ENCODE measurements at regions not wholly inside any gene's neighbourhood (a gene's known extent, or its start where the extent isn't known, plus 50 kb on each side); places are given as distances from the start of the nearest gene placed in this dataset.

DNA sequence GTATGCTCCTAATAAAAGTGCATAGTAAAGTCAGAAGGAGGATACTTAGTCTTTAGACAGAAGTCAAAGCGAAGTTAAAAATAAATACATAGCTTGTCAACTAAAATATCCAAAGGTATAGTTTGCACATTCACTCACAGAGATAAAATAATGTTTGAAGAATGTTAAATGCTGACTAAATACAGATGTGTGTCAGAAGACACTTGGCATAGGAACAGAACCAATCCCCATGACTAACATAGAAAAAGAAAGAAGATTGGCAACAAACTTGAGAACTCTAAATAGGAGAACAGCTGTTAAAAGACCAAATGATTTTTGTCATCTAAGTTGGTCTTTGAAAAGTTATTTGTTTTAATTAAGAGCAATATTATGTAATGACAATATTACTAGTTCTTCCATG is 1172.1 kb upstream of the RAG2 start:
- Histone ChIP-seq H3K4me3 (no peak overlapping the region), H3K36me3 (no peaks in the 10 kb centered on the region), H3K27ac (no peak overlapping the region), H3K27me3 (no peaks in the 10 kb centered on the region), H3K9me3 (peaks cover 0 to 6% (median 0%) of the 10 kb centered on the region in 4 donors), H3K4me1 (no peaks in the 10 kb centered on the region)
- TF ChIP-seq EP300 (IDR thresholded peaks at IDR 0.05) (no peak), POLR2A (IDR thresholded peaks at IDR 0.05) (no peak), POLR2AphosphoS5 (IDR thresholded peaks at IDR 0.05) (no peak)
- TF ChIP-seq, protein P1, sequence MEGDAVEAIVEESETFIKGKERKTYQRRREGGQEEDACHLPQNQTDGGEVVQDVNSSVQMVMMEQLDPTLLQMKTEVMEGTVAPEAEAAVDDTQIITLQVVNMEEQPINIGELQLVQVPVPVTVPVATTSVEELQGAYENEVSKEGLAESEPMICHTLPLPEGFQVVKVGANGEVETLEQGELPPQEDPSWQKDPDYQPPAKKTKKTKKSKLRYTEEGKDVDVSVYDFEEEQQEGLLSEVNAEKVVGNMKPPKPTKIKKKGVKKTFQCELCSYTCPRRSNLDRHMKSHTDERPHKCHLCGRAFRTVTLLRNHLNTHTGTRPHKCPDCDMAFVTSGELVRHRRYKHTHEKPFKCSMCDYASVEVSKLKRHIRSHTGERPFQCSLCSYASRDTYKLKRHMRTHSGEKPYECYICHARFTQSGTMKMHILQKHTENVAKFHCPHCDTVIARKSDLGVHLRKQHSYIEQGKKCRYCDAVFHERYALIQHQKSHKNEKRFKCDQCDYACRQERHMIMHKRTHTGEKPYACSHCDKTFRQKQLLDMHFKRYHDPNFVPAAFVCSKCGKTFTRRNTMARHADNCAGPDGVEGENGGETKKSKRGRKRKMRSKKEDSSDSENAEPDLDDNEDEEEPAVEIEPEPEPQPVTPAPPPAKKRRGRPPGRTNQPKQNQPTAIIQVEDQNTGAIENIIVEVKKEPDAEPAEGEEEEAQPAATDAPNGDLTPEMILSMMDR (IDR thresholded peaks at IDR 0.05): no peak
- no peak for DNase-seq
- intact Hi-C loops (cut with DNase I; ENCODE audit: low total_unique reads): no loop called here
- 46 to 82% (median 68%) methylated on average over 1 of the region's 1 CpG for WGBS, 5 donors

GRCh38 chr11:37762079-37762478 is 1164.0 kb upstream of the RAG2 start:
- Histone ChIP-seq H3K4me3 (no peak overlapping the region), H3K36me3 (no peaks in the 10 kb centered on the region), H3K9me3 (peaks cover 0 to 10% (median 0%) of the 10 kb centered on the region in 4 donors), H3K27ac (no peak overlapping the region), H3K27me3 (no peaks in the 10 kb centered on the region), H3K4me1 (no peaks in the 10 kb centered on the region)
- 83 to 89% (median 87%) methylated on average over 3 of the region's 3 CpGs for WGBS, 5 donors
- DNase-seq: no peak
- intact Hi-C loops (cut with DNase I; ENCODE audit: low total_unique reads): no loop called here
- TF ChIP-seq, protein P1 (IDR thresholded peaks at IDR 0.05): no peak
- TF ChIP-seq POLR2A (IDR thresholded peaks at IDR 0.05): no peak
- TF ChIP-seq EP300 (IDR thresholded peaks at IDR 0.05): no peak
- TF ChIP-seq POLR2AphosphoS5 (IDR thresholded peaks at IDR 0.05): no peak

GRCh38 chr11:37755521-37755920 is 1157.5 kb upstream of the RAG2 start:
- intact Hi-C loops (cut with DNase I; ENCODE audit: low total_unique reads): no loop called here
- WGBS, 5 donors: 73 to 94% (median 81%) methylated on average over 1 of the region's 1 CpG
- no peak overlapping the region for H3K27ac ChIP-seq
- no peak for DNase-seq
- H3K4me3 ChIP-seq: no peak overlapping the region
- no peak for TF ChIP-seq EP300 (IDR thresholded peaks at IDR 0.05)
- no peak for TF ChIP-seq POLR2AphosphoS5 (IDR thresholded peaks at IDR 0.05)
- TF ChIP-seq, protein P1 (IDR thresholded peaks at IDR 0.05): no peak
- TF ChIP-seq POLR2A (IDR thresholded peaks at IDR 0.05): no peak
- H3K27me3 ChIP-seq: no peaks in the 10 kb centered on the region
- H3K9me3 ChIP-seq: no peaks in the 10 kb centered on the region
- no peaks in the 10 kb centered on the region for H3K36me3 ChIP-seq
- H3K4me1 ChIP-seq: no peaks in the 10 kb centered on the region

DNA sequence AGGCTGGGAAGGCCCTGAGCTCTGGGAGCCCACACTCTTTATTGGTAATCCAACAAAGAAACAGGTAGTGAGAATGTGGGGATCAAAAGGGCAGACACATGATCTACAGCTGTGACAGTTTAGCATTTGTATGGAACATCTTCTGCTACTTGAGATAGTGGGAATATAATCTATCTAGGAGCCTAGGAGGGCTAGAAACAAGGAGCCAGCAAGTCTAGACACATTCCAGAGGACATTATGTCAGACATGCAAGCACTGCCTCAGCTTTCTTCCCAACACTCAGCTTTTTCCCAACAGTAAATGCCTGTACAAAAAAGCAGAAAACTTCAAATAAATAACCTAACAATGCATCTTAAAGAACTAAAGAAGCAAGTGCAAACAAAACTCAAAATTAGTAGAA is 1150.6 kb upstream of the RAG2 start:
- Histone ChIP-seq H3K27ac (no peak overlapping the region), H3K9me3 (no peaks in the 10 kb centered on the region), H3K27me3 (no peaks in the 10 kb centered on the region), H3K36me3 (no peaks in the 10 kb centered on the region), H3K4me3 (no peak overlapping the region), H3K4me1 (no peaks in the 10 kb centered on the region)
- TF ChIP-seq, protein P1 (IDR thresholded peaks at IDR 0.05): no peak
- TF ChIP-seq EP300 (IDR thresholded peaks at IDR 0.05) (no peak), POLR2AphosphoS5 (IDR thresholded peaks at IDR 0.05) (no peak), POLR2A (IDR thresholded peaks at IDR 0.05) (no peak)
- intact Hi-C loops (cut with DNase I; ENCODE audit: low total_unique reads): no loop called here
- no peak for DNase-seq

Data from stomach (tissue), 8 donors.